RCC 7860 (cell line): ENCODE measurements at regions not wholly inside any gene's neighbourhood (a gene's known extent, or its start where the extent isn't known, plus 50 kb on each side); places are given as distances from the start of the nearest gene placed in this dataset.

Experiments used
- DNase-seq: peaks from one replicate; pipeline ENCODE4 v3.0.0-alpha.2; 2015; ENCODE audit warnings: low spot score
- FAIRE-seq: peaks from 2 replicates; lab custom pipeline; 2012; peaks lifted over from hg19 to GRCh38; lab: Jason Lieb, UNC

GRCh38 chr3:158961911-158962310 lies 160.1 kb downstream of the MFSD1 start:
- no peak for DNase-seq
- no peak for FAIRE-seq

- DNase-seq, result no peak
- FAIRE-seq, result no peak
These were observed 168.2 kb downstream of the MFSD1 start for GRCh38 chr3:158970006-158970405.

GRCh38 chr3:158974904-158975303 lies 173.1 kb downstream of the MFSD1 start:
- FAIRE-seq (no peak), DNase-seq (no peak)

GRCh38 chr3:158976966-158977365 lies 175.1 kb downstream of the MFSD1 start:
- DNase-seq (no peak), FAIRE-seq (no peak)

- DNase-seq (no peak), FAIRE-seq (no peak)
These were observed 175.6 kb downstream of the MFSD1 start for GRCh38 chr3:158977497-158977896.

GRCh38 chr3:158983216-158984099 lies 181.6 kb downstream of the MFSD1 start:
- DNase-seq (no peak), FAIRE-seq (no peak)

- FAIRE-seq (no peak), DNase-seq (no peak)
These were observed 189.4 kb downstream of the MFSD1 start for GRCh38 chr3:158991146-158991705.

GRCh38 chr3:158992463-158992862 lies 190.6 kb downstream of the MFSD1 start:
- no peak for FAIRE-seq
- no peak for DNase-seq

- DNase-seq, result no peak
- FAIRE-seq, result no peak
These were observed 192.5 kb downstream of the MFSD1 start for GRCh38 chr3:158994386-158994785.

GRCh38 chr3:159001711-159002110 lies 199.9 kb downstream of the MFSD1 start:
- DNase-seq, result no peak
- no peak for FAIRE-seq

- DNase-seq (no peak), FAIRE-seq (no peak)
These were observed 203.3 kb downstream of the MFSD1 start for GRCh38 chr3:159005137-159005536.

- no peak for FAIRE-seq
- no peak for DNase-seq
These were observed 205.5 kb downstream of the MFSD1 start for GRCh38 chr3:159007331-159007730.

GRCh38 chr3:159008401-159008800 lies 206.5 kb downstream of the MFSD1 start:
- FAIRE-seq (no peak), DNase-seq (no peak)

GRCh38 chr3:159018341-159018740 lies 216.5 kb downstream of the MFSD1 start:
- FAIRE-seq, result no peak
- DNase-seq, result no peak

GRCh38 chr3:159025733-159026132 lies 223.9 kb downstream of the MFSD1 start:
- FAIRE-seq, result no peak

GRCh38 chr3:159026510-159026909 lies 224.7 kb downstream of the MFSD1 start:
- FAIRE-seq (no peak), DNase-seq (no peak)

More at GRCh38 chr3:159025733-159026132, 223.9 kb downstream of the MFSD1 start:
- DNase-seq, result no peak

GRCh38 chr3:159028706-159029105 lies 226.9 kb downstream of the MFSD1 start:
- no peak for DNase-seq
- FAIRE-seq, result no peak

GRCh38 chr3:159029306-159030026 lies 227.6 kb downstream of the MFSD1 start:
- no peak for DNase-seq
- no peak for FAIRE-seq

- DNase-seq (no peak), FAIRE-seq (no peak)
These were observed 228.3 kb downstream of the MFSD1 start for GRCh38 chr3:159030138-159030670.

GRCh38 chr3:159030886-159031679 lies 229.2 kb downstream of the MFSD1 start:
- FAIRE-seq (no peak), DNase-seq (no peak)

GRCh38 chr3:159032311-159032710 lies 230.5 kb downstream of the MFSD1 start:
- FAIRE-seq, result peak; percentile 22
- no peak for DNase-seq
